MCF 10A (cell line): ENCODE measurements at regions not wholly inside any gene's neighbourhood (a gene's known extent, or its start where the extent isn't known, plus 50 kb on each side); places are given as distances from the start of the nearest gene placed in this dataset.

Experiments
- BruUV-seq: library from RNA; stranded (reverse); fragments of 400-500 nt; replicated peaks from 2 replicates; lab custom pipeline; 2021; lab: Mats Ljungman, UMichigan
- CTCF ChIA-PET: fragments of 300-600 bp; sonication (Branson Sonifier 250); formaldehyde crosslinking; extraction: SDS; loops from one replicate; lab custom pipeline; 2021; ENCODE audit warnings: antibody characterized with exemption, inconsistent platforms; lab: Yijun Ruan, JAX
- POLR2A ChIA-PET: fragments of 300-600, 350-650 bp; sonication (Branson Sonifier 250); formaldehyde crosslinking; extraction: SDS; loops from one replicate; lab custom pipeline; 2020; ENCODE audit warnings: antibody characterized with exemption, inconsistent platforms; lab: Yijun Ruan, JAX
- DNase-seq: peaks from one replicate; pipeline ENCODE4 v3.0.0-alpha.2; 2018; ENCODE audit not compliant: unreplicated experiment
- H3K27ac Mint-ChIP-seq: one replicate; pipeline ENCODE4 v1.8.0; 2022; ENCODE audit warnings: mild to moderate bottlenecking, low read depth, mixed read lengths; ENCODE audit not compliant: unreplicated experiment
- H3K27me3 Mint-ChIP-seq: one replicate; pipeline ENCODE4 v1.8.0; 2022; ENCODE audit warnings: mixed read lengths; ENCODE audit not compliant: insufficient read depth, unreplicated experiment
- H3K36me3 Mint-ChIP-seq: one replicate; pipeline ENCODE4 v1.8.0; 2022; ENCODE audit warnings: mild to moderate bottlenecking, moderate library complexity, mixed read lengths; ENCODE audit not compliant: insufficient read depth, unreplicated experiment
- H3K4me1 Mint-ChIP-seq: one replicate; pipeline ENCODE4 v1.8.0; 2022; ENCODE audit warnings: mixed read lengths; ENCODE audit not compliant: insufficient read depth, unreplicated experiment
- H3K4me3 Mint-ChIP-seq: one replicate; pipeline ENCODE4 v1.8.0; 2022; ENCODE audit warnings: mild to moderate bottlenecking, moderate library complexity, mixed read lengths; ENCODE audit not compliant: unreplicated experiment
- H3K9me3 Mint-ChIP-seq: one replicate; pipeline ENCODE4 v1.8.0; 2022; ENCODE audit warnings: mixed read lengths; ENCODE audit not compliant: unreplicated experiment
- CTCF ChIP-seq: fragments of 200-600 bp; IDR thresholded peaks from one replicate; pipeline ENCODE4 v1.8.0; 2022; ENCODE audit warnings: antibody characterized with exemption, mild to moderate bottlenecking; ENCODE audit not compliant: unreplicated experiment
- intact Hi-C: fragments of 100-400 bp; cut with micrococcal nuclease; formaldehyde crosslinking; loops from 2 replicates; pipeline ENCODE4 v1.14.1; 2022

GRCh38 chr1:216824511-216824910 is 101.3 kb upstream of the ESRRG start:
- Mint-ChIP-seq H3K9me3 (no peaks in the 10 kb centered on the region), H3K4me3 (no peak overlapping the region), H3K27me3 (no peaks in the 10 kb centered on the region), H3K4me1 (no peaks in the 10 kb centered on the region), H3K36me3 (no peaks in the 10 kb centered on the region), H3K27ac (no peak overlapping the region)
- ChIA-PET CTCF (interaction anchor here (0.9 to 1.8 kb wide), 2 partner anchors 8 to 17 kb away, joined by 4 read pairs; no protein-coding TSS in a partner anchor), POLR2A (no interaction called here)
- TF ChIP-seq CTCF: no peak
- intact Hi-C loops: no loop called here
- DNase-seq: no peak
- BruUV-seq: no TSS peak

- intact Hi-C loops: no loop called here
- BruUV-seq: no TSS peak
These were observed 100.5 kb upstream of the ESRRG start for GRCh38 chr1:216823731-216824130.

GRCh38 chr1:216822480-216822879 is 99.3 kb upstream of the ESRRG start:
- no peak overlapping the region for H3K27ac Mint-ChIP-seq
- no peak for TF ChIP-seq CTCF
- no peaks in the 10 kb centered on the region for H3K27me3 Mint-ChIP-seq
- H3K4me3 Mint-ChIP-seq: no peak overlapping the region
- POLR2A ChIA-PET: interaction anchor here (0.6 to 1.2 kb wide), 3 partner anchors 13 to 491 kb away, joined by 3 to 5 read pairs (median 3); no protein-coding TSS in a partner anchor
- intact Hi-C loops: no loop called here
- no peak for DNase-seq
- BruUV-seq: no TSS peak
- CTCF ChIA-PET: interaction anchor here (0.9 to 2.3 kb wide), 6 partner anchors 10 to 73 kb away, joined by 3 to 7 read pairs (median 4); no protein-coding TSS in a partner anchor
- H3K36me3 Mint-ChIP-seq: no peaks in the 10 kb centered on the region
- no peaks in the 10 kb centered on the region for H3K4me1 Mint-ChIP-seq
- no peaks in the 10 kb centered on the region for H3K9me3 Mint-ChIP-seq

More at GRCh38 chr1:216823731-216824130, 100.5 kb upstream of the ESRRG start:
- DNase-seq: no peak
- POLR2A ChIA-PET: interaction anchor here (0.6 to 1.2 kb wide), 2 partner anchors 14 to 80 kb away, joined by 4 to 5 read pairs; no protein-coding TSS in a partner anchor
- no peak overlapping the region for H3K4me3 Mint-ChIP-seq
- CTCF ChIA-PET: interaction anchor here (0.5 to 2.3 kb wide), 4 partner anchors 10 to 17 kb away, joined by 3 to 7 read pairs (median 4); no protein-coding TSS in a partner anchor
- H3K36me3 Mint-ChIP-seq: no peaks in the 10 kb centered on the region
- no peaks in the 10 kb centered on the region for H3K9me3 Mint-ChIP-seq
- no peak for TF ChIP-seq CTCF
- no peaks in the 10 kb centered on the region for H3K4me1 Mint-ChIP-seq
- no peaks in the 10 kb centered on the region for H3K27me3 Mint-ChIP-seq
- no peak overlapping the region for H3K27ac Mint-ChIP-seq

- no peak overlapping the region for H3K4me3 Mint-ChIP-seq
- no peaks in the 10 kb centered on the region for H3K9me3 Mint-ChIP-seq
- ChIA-PET CTCF (no interaction called here), POLR2A (no interaction called here)
- H3K4me1 Mint-ChIP-seq: no peaks in the 10 kb centered on the region
- no peak for TF ChIP-seq CTCF
- no TSS peak for BruUV-seq
- DNase-seq: no peak
- H3K27ac Mint-ChIP-seq: no peak overlapping the region
- H3K36me3 Mint-ChIP-seq: no peaks in the 10 kb centered on the region
- intact Hi-C loops: no loop called here
- no peaks in the 10 kb centered on the region for H3K27me3 Mint-ChIP-seq
These were observed 97.1 kb upstream of the ESRRG start for GRCh38 chr1:216820345-216820744.
